AG08395 (cell line): ENCODE measurements at regions not wholly inside any gene's neighbourhood (a gene's known extent, or its start where the extent isn't known, plus 50 kb on each side); places are given as distances from the start of the nearest gene placed in this dataset.

Experiments used
- DNase-seq: peaks from one replicate; pipeline ENCODE4 v3.0.0; 2012; ENCODE audit warnings: mixed read lengths, low spot score

DNA sequence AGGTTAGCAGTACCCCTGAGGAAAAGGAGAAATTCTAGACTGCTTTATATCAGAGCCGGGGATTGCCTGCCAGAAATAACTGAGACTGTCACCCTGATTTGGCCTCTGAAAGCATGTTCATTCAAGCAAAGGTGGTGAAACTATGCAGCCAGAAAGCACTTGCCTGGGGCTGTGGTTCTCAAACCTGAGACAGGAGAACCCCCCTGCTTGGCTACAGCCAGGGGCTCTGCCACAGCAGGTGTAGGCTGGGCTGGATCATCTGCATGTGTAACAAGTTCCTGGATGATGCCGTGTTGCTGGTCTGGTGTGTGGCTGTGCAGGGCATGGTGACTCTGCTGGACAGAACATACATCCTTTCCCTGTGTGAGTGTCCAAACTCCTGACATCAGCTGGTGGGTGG, 157.8 kb downstream of the NXNL2 start:
- DNase-seq: no peak

DNA sequence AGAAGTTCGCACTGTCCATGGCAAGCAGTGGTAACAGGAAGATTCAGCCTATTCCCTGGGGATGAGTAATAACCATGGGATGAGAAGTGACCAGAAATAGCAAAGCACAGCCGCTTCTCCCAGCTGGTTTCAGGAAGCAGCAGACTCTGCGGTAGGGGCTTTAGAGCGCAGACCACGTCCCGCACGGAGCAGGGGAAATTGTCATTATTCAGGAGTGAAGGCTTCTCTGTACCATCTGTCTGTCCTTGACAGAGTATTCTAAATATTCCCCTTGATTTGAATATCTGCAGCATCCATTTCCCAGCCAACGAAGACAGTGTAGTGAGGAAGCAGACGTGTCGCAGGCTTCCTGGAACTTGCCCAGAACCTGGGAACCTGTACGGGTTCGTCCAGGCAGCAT, 159.6 kb downstream of the NXNL2 start:
- peak; percentile 49 for DNase-seq

DNA sequence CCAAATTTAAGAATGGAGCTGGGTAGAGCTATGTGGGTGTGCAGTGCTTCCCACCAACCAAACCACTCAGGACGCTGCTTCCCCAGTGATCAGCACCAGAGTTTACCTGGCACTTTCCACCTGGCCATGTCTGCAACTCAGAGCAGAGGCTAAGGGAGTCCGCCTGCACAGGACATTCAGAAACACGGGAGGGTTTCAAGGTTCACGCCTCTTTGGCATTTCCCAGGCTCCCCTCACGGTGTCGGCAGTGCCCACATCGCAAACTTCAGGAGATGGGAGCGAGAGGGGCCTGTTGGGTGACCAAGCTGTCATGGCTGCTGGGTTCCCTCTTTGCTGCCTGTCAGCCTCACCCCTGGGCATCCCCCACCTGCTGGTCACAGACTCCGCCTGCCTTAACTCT, 161.5 kb downstream of the NXNL2 start:
- DNase-seq: no peak

- no peak for DNase-seq
These were observed 162.9 kb downstream of the NXNL2 start for GRCh38 chr9:88697764-88698432.

DNA sequence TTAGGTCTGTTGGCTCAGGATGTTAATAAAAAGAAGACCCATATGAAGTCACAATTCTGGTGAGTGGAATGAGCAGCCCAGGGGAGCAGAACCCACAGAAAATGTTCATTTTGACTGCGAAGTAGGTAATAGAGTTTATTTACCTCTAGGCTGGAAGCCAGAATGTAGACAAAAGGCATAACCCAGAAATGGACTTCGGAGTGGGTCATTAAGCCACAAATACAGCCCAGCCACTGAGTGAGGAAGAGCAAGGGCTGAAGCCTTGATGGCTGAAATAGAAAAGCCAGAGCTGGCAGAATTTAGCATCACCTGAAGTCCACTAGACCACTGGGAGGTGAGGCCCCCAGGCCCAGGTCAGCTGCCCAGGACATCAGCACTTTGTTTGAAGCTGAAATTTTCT, 168.0 kb downstream of the NXNL2 start:
- no peak for DNase-seq

DNA sequence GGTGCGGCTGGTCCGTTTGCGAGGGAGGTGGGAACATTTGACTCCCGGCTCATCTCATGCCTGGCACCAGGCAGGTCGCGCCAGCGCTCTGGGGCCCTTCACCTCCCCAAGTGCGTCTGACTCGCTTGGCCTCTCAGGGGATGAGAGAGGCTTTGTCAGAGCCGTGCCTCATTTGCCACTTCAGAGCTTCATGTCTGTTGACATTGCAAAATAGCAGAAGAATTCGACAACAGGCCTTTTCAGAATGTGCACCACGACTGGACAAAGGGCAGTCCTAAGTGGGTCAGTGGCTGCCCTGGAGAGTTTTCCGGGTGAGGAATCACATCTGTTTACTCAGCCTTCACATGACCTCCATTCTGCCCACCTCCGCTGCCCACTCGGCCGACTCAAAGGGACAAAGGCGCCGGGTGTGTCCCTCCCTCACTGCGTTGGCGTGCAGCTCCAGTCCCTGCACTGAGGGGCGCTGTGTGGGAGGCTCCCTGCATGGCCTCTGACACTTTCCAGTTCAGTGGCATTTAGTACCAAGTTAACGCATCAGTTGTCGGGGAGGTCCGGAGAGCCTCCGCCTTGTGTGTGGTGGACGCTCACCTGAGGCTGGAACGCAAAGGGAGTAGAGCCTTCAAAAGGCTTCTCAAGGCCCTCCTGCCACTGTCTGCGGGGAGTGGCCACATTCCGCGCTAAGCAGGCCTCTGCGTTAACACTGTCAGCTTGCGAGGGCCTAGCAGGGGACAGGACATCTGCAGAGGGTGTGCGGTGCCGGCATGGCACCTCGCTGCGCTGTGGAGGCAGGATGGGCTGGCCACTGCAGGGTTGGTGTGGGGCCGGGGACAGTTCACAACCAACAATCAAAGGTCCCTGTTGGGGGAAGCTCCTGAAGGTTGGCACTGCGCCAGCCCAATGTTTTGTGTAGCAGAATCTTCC, 171.5 kb downstream of the NXNL2 start:
- no peak for DNase-seq

DNA sequence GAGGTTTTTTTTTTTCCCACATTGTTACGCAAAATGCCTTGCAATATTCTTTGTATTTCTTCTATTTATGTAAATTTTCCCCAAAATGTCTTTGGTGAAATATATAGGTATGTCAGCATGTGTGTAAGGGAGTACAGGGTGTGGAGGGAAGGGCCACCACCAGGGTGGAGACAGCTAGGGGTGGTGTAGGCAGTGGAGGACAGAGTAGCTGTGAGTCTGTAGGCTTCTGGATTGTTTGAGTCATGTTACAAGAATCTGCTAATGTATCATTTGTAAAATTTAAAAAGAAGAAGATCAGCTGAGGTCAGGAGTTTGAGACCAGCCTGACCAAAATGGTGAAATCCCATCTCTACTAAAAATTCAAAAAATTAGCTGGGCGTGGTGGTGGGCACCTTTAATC, 175.5 kb downstream of the NXNL2 start:
- DNase-seq: peak; percentile 20

GRCh38 chr9:88711719-88712118, 176.7 kb downstream of the NXNL2 start:
- DNase-seq: no peak

DNA sequence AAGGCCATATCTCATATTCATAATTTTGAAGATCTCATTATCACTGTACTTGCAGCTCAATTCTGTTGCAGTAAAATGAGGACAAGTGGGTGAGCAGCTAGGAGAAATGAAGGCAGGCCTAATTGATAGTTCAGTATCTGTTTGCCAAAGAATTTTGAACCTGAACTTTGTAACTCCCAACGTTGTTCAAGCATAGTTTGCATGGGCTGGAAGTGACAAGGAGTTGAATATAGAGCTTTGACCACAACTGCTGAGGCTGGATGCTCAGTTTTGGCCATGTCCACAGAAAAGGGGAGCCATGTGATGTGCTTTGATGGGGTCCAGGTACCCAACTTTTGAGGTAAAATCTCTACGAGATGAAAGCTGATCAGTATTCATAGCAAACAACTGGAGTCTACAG, 177.5 kb downstream of the NXNL2 start:
- DNase-seq: no peak

DNA sequence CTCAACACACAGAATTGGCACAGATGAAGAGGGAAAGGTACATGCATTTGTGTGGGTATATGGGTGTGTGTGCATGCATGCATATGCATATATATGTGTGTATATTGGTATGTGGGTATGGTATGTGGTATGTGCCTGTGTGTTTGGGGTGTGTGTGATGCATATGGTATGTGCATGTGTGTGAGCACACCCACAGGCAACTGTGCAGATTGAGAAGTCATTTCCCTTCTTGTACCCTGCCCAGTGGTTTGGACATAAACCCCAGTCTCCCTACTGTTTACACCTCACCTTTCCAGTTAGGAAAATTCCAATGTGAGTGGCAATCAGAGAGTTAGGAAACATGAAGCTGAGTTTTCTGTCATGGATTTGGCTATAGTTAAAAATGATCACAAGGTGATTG, 178.0 kb downstream of the NXNL2 start:
- DNase-seq: no peak

DNA sequence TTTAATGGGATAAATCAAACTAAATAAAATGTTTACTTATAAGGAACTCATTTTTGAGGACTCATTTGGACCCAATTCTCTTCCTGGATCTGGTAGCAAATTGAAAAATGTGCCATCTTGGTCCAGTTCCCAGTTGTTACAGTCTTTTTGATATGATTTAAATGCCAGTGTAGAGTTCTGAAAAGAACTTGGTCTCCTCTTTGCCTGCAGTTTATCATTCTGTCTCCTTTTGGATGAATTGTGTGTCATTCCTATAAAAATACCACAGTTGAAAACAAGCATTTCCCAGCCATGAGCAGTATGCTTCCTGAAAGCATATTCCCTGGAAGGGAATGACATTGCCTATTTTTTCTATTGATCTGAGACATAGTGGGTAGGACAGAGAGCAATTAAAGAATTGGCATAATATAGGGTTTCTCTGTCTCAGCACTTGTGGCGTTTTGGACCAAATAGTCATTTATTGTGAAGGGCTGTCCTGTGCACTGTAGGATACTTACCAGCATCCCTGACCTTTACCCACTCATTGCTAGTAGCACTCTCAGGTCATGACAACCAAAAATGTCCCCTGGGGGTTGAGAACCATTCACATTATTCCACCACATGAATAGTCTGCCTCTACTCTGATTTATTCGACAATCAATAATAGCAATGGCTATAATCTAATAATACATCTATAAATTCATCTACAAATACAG, 181.8 kb downstream of the NXNL2 start:
- no peak for DNase-seq

- no peak for DNase-seq
These were observed 186.0 kb downstream of the NXNL2 start for GRCh38 chr9:88721025-88721424.

DNA sequence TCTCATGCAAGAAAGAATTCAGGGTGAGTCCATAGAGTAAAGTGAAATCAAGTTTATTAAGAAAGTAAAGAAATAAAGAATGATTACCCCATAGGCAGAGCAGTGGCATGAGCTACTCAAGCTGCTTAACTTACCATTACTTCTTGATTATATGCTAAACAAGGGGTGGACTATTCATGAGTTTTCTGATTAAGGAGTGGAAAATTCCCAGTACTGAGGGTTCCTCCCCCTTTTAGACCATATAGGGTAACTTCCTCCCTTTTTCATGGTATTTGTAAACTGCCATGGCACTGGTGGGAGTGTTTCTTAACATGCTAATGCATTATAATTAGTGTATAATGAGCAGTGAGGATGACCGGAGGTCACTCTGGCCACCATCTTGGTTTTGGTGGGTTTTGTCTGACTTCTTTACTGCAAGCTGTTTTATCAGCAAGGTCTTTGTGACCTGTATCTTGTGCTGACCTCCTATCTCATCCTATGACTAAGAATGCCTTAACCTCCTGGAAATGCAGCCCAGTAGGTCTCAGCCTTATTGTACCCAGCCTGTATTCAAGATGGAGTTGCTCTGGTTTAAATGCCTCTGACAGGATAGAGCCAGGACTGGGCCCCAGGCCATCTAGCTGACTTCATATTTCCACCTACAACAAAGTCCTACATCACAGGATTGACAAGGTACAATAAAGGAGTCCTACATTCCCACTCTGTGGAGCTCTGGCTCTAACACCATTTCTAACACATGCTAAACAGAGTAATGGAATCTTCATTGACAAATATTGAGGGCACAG, 186.7 kb downstream of the NXNL2 start:
- DNase-seq: no peak

DNA sequence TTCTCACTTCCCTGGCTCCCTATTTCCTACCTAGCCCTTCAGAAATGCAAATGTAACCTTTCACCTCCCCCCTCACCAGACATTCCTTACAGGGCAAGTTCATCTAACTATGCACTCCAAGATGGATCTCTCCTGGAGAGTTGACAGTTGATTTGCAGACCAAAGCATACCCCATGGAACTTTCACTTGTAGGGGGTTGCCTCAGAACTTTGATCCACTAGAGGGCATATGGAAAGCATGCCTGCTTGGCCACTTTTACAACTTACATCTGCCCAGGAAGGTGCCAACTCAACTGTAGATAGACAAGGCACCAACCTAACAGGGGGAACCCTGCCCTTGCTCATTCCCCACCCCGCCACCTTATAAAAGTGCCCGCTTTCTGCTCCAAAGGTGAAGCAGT, 187.8 kb downstream of the NXNL2 start:
- no peak for DNase-seq

DNA sequence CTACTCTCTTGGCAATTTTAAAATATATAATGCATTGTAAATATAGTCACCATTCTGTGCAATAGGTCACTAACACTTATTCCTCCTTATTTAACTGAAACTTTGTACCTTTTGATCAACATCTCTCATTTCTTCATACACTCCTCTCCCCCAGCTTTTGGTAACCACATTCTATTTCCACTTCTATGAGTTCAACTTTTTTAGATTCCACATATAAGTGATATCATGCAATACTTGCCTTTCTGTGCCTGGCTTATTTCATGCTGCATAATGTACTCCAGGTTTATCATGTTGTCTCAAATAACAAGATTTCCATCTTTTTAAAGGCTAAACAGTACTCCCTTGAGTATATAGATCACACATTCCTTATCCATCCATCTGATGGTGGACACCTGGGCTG, 188.8 kb downstream of the NXNL2 start:
- DNase-seq: no peak

- DNase-seq: no peak
These were observed 189.4 kb downstream of the NXNL2 start for GRCh38 chr9:88724331-88724730.

- no peak for DNase-seq
These were observed 190.5 kb downstream of the NXNL2 start for GRCh38 chr9:88725300-88726019.

DNA sequence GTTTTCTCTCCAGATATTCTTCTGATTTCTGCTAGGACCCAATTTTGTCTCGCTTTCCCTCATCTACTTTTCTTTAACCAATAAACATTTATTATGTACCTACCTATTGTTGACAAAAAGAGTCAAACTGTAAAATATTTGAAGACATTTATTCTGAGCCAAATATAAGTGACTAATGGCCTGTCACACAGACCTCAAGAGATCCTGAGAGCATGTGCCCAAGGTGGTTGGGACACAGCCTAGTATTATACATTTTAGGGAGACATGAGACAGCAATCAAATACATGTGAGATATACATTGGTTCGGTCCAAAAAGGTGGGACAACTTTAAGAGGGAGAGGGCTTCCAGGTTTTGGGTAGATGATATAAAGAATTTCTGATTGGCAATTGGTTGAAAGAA, 191.8 kb downstream of the NXNL2 start:
- DNase-seq: no peak

DNA sequence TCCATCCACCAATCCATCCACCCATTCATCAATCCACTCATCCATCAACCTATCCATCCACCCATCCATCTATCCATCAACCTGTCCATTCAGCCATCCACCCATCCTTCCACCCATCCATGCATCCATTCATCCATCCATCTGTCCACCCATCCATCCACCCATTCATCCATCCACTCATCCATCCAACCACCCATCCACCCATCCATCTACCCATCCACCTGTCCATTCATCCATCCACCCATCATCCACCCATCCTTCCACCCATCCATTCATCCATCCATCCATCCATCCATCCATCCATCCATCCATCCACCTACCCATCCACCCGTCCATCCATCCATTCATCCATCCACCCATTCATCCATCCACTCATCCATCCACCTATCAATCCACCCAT, 195.8 kb downstream of the NXNL2 start:
- no peak for DNase-seq

GRCh38 chr9:88732128-88732527, 197.2 kb downstream of the NXNL2 start:
- no peak for DNase-seq

GRCh38 chr9:88733651-88734421, 198.9 kb downstream of the NXNL2 start:
- DNase-seq: peak; percentile 50
